GM12865 (cell line): ENCODE measurements at regions not wholly inside any gene's neighbourhood (a gene's known extent, or its start where the extent isn't known, plus 50 kb on each side); places are given as distances from the start of the nearest gene placed in this dataset.

Source experiments
- DNase-seq: peaks from one replicate; pipeline ENCODE4 v3.0.0; 2010; ENCODE audit warnings: low read depth
- H3K4me3 ChIP-seq: 2 replicates; pipeline ENCODE4 v1.5.1; 2011; ENCODE audit warnings: mild to moderate bottlenecking, low read depth, low read length, control low read depth
- TF ChIP-seq, protein P1 (sequence below): IDR thresholded peaks from 2 replicates; pipeline ENCODE4 v1.5.1; 2011; ENCODE audit warnings: low read length, control low read depth, low read depth, inconsistent platforms; ENCODE audit not compliant: insufficient read depth; ENCODE audit errors: missing control alignments

GRCh38 chr5:45179686-45180085 is 370.9 kb downstream of the MRPS30 start:
- no peak overlapping the region for H3K4me3 ChIP-seq
- TF ChIP-seq, protein P1, sequence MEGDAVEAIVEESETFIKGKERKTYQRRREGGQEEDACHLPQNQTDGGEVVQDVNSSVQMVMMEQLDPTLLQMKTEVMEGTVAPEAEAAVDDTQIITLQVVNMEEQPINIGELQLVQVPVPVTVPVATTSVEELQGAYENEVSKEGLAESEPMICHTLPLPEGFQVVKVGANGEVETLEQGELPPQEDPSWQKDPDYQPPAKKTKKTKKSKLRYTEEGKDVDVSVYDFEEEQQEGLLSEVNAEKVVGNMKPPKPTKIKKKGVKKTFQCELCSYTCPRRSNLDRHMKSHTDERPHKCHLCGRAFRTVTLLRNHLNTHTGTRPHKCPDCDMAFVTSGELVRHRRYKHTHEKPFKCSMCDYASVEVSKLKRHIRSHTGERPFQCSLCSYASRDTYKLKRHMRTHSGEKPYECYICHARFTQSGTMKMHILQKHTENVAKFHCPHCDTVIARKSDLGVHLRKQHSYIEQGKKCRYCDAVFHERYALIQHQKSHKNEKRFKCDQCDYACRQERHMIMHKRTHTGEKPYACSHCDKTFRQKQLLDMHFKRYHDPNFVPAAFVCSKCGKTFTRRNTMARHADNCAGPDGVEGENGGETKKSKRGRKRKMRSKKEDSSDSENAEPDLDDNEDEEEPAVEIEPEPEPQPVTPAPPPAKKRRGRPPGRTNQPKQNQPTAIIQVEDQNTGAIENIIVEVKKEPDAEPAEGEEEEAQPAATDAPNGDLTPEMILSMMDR = no peak
- no peak for DNase-seq

DNA sequence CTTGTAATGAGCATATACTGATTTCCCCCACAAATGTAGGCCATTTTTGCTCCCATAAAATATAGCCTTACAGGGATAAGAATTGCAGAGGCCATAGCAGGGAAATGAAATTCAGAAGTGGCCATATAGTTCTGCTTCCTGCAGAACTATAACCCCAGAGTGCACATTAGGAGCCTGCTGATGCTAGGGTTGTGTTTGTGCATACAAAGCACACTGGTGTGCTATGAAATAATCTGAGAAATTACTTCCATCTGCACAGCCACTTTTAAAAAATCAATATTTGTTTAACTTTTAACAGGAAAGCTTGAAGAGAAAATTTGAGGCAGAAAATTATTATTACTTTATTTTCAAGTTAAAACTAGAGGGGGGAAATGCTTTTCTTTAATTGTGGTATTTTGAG is 380.3 kb downstream of the MRPS30 start:
- TF ChIP-seq, protein P1 = no peak
- no peak overlapping the region for H3K4me3 ChIP-seq
- DNase-seq = no peak

- no peak for DNase-seq
- no peak overlapping the region for H3K4me3 ChIP-seq
- TF ChIP-seq, protein P1 = no peak
These were observed 380.7 kb downstream of the MRPS30 start for GRCh38 chr5:45189481-45189880.

DNA sequence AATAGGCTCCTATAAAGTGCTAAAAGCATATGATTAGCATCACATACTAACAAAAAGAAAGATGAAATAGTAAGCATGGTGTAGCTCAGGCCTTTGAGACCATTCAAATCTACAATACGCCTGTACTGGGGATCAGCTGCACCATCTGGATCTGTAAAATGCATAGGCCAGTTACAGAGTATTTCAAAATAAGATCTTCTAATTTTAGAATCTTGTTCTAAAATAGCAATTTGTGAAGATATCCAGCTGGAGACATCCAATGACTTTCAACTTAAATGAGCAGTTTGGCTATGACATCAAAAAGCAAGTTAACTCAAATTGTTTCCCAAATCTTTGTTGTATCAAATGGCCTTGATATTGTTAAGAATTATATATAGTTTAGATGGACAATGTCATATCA is 386.3 kb downstream of the MRPS30 start:
- TF ChIP-seq, protein P1 = no peak
- no peak overlapping the region for H3K4me3 ChIP-seq
- DNase-seq = no peak
